Lower leg skin (tissue), 3 donors: ENCODE measurements at regions not wholly inside any gene's neighbourhood (a gene's known extent, or its start where the extent isn't known, plus 50 kb on each side); places are given as distances from the start of the nearest gene placed in this dataset.

Experiments
- CTCF ChIP-seq, 3 donors: fragments of 450-650 bp; IDR thresholded peaks; one replicate each; pipeline ENCODE4 v1.5.1; 2016; ENCODE audit warnings: antibody characterized with exemption in 3 of 3, mild to moderate bottlenecking in 3 of 3, moderate library complexity in 2 of 3
- POLR2A ChIP-seq, 2 donors: fragments of 450-650 bp; IDR thresholded peaks; one replicate each; pipeline ENCODE4 v1.6.1; 2016 to 2017; ENCODE audit warnings: antibody characterized with exemption in 2 of 2, mild to moderate bottlenecking in 1 of 2, moderate library complexity in 1 of 2

- no peak for TF ChIP-seq CTCF (IDR thresholded peaks at IDR 0.05)
- TF ChIP-seq POLR2A (IDR thresholded peaks at IDR 0.05), result no peak
Observed at GRCh38 chr3:72155391-72156064, 370.6 kb upstream of the PROK2 start.
